Activated CD8-positive, alpha-beta memory T cell treated with anti-CD3 and anti-CD28 coated beads for 48 hours (primary cell): ENCODE measurements at regions not wholly inside any gene's neighbourhood (a gene's known extent, or its start where the extent isn't known, plus 50 kb on each side); places are given as distances from the start of the nearest gene placed in this dataset.

ENCODE experiments used
- DNase-seq, 3 experiments: peaks; one replicate each; pipeline ENCODE4 v3.0.0-alpha.2; 2020; ENCODE audit warnings: low read depth in 2 of 3, low spot score in 2 of 3

DNA sequence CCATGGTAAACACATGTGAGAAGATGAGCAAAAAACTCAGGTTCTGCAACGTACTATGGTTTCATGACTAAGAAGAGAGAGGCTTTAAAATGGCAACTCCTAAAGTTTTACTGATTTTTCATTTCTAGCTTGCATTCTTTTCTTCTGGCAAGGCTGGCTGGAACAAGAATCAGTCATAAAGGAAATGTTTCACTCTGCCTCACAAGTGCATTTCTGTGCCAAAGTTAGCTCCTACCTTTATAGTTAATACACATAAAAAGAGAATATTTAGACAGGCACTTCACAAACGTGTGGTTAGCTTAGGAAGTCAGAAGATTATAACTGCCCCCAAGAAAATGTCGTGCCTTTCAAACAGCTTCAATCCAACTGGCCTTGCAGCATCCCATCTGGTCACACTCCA lies 417.1 kb upstream of the CDH11 start:
- no peak for DNase-seq

DNA sequence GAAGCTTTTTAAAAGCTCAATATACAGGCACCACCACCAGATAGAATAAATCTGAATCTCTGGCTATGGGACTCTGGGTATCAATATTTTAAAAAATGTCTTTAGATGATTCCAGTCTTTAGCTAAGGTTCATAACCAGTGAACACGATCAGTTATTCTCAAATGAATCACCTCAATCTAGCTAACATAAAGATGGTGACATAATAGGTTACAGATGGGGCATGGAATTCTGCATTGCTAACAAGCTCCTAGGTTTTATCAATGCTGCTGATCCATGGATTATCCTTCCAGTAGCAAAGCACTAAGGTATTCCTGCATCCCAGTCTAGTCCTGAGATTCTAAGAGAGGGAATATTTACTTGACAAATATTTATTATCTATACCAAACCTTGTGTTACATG lies 415.5 kb upstream of the CDH11 start:
- no peak for DNase-seq

DNA sequence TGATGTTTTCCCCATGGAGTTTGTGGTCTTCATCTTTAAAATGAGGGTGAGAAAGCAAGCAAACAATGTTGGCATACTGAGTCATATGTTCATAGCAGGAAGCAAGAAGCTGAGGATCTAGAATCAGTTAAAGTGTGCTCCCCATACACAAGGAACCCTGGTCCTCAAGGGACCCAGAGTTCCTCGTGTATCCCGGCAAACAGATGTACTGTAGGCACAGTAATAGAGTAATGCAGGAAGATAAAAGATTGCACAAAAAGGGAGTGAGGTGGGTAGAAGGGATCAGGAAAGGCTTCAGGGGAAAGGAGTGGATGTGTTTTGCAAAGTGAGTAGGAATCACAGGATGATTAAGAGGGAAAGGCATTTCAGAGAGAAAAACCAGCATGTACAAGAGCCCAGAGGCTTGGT lies 412.3 kb upstream of the CDH11 start:
- no peak for DNase-seq

DNA sequence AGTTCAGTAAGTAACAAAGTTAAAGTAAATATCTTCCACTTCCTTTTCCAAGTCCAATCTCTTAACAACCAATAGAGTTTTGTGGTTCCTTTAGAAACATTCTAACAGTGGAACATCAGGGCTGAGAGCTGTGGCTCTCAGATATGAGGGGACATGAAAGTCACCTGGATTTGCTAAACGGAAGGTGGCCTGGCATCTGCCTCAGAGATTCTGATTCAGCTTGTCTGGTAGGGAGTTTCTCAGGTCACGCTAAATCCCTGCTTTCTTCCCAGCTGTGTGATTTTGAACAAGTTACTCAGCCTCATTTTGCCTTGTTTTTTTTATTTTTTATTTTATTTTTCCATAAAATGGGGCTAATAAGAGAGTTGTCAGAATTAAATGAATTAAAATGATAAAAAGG lies 411.0 kb upstream of the CDH11 start:
- DNase-seq, result no peak

DNA sequence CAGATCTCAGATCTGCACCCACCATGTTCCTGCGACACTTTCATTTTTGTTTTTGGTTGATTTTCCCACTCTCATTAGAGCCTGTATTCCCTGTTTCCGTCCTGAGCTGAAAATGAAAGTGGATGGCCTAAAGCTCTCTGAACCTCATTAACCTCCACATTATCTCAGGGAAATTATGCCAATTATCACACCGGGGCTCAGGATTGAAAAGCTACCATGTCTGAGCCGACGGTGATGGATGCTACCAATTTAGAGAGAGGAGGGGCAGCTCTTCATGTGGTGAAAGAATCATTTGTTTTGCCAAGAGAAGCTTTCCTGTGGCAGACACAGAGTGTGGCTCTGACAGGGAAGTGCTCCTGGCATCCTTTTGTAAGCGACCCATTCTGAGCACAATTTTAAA lies 410.4 kb upstream of the CDH11 start:
- no peak for DNase-seq

DNA sequence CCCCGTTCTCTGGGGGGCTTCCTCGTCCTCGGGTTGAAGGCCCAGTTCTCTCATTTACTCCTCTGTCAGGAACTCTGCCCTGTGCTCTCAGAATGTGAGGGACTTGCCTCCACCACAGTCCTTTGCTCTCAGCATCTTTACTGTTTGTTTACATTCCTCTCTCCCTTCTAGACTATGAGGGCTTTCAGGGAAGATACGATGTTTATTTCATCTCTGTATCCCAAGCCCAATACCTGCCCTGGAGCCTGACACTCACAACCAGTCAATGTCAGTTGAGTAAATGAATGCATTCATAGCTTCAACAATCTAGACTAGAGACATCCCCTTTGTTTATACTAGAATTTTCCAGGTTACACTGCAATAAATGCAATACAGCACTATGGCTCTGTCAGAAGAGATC lies 409.6 kb upstream of the CDH11 start:
- no peak for DNase-seq

DNA sequence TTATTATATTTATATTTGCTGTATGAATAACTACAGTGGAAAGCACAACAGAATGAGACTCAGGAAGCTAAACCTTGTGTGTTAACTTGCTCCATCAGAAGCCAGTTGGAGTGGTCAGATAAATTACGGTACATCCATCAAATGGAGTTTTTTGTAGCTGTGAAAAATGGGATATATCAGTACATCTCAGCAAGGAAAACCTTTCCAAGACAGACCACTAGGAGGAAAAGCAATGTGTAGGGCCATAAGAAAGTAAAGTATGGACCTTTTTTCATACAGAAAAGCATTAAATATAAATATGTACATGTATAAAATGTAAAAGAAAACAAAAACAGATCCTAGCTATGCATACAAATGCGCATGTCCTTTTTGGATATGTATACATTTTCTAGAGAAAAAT lies 403.8 kb upstream of the CDH11 start:
- no peak for DNase-seq

DNA sequence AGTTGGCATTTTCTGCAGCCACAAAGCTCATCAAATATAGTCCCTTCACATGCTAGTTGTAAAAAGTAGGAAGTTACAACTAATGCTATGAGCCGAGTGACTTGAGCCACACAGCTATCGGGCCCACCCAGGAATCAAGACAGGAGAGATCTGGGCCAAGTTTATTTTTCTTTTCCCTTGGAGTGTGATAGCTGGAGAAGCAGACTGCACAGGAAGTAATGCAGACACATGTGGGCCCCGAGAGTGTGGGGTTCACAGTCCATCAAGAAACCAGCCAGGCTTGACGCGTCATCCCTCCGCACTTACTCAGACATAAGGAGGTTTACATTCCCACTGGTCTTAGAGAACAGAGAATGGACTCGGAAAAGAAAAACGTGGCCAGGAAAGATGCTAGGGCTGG lies 403.1 kb upstream of the CDH11 start:
- DNase-seq, result no peak

DNA sequence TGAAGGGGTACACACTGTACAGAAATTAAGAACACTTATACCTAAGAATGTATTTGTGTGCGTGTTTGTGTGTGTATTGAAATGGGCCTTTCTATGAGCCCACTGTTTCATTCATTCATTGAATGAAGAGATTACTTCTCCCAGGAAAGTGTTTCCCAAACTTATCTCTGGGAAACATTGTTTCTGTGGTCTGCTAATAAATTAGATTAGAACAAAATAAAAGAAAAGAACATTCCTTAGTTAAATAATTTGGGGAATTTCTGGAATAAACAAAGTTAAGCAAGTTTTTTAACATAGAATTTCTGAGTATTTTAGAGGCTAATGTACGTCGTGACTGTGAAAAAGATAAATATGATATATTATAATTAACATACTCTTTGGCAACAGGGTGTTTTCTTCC lies 402.4 kb upstream of the CDH11 start:
- no peak for DNase-seq

DNA sequence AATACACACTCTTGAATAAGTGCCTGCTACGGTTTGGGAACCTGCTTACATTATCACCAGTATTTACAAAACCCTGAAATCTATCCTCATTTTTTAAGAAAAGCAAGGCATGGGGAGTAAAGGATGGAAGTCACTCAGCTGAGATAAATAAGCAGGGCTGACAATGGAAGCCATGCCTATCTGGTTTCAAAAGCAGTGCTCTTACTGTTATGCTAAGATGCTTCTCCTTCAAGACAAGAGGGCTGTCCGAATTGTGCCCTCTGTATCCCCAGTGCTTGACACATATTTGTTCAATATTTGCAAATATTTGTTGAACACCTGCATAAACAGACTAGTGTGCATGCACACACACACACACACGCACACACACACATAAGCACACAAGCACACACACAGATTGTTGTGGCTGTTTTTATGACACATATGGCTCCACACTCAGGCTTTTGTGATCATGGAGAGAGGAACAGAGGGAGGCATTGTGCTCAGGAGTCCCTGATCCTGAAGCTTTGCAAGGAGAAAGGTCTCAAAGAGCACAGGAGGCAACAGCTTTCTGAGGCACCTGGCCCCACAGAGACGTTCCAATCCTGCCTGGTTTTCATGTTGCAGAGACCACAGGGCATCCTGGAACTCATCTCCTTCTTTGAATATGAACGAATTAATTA lies 401.6 kb upstream of the CDH11 start:
- no peak for DNase-seq

DNA sequence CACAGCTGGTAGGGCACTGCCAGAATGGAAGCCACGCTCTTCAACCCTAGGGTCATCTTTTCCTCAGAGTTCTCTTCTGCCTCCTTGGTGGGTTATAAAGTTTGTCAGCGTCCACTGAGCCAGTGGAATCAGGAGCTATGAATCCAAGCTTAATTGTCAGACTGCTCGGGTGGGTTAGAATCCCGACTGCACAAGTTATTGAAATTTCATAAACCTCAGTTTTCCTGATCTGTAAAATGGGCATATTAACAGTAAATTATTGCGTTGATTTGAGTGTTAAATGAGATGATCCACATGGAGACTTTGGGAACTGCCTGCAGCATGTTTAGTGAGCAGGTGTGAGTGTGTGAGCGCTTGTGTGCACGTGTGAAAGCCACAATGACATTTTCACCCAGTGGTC lies 400.5 kb upstream of the CDH11 start:
- DNase-seq, result no peak

DNA sequence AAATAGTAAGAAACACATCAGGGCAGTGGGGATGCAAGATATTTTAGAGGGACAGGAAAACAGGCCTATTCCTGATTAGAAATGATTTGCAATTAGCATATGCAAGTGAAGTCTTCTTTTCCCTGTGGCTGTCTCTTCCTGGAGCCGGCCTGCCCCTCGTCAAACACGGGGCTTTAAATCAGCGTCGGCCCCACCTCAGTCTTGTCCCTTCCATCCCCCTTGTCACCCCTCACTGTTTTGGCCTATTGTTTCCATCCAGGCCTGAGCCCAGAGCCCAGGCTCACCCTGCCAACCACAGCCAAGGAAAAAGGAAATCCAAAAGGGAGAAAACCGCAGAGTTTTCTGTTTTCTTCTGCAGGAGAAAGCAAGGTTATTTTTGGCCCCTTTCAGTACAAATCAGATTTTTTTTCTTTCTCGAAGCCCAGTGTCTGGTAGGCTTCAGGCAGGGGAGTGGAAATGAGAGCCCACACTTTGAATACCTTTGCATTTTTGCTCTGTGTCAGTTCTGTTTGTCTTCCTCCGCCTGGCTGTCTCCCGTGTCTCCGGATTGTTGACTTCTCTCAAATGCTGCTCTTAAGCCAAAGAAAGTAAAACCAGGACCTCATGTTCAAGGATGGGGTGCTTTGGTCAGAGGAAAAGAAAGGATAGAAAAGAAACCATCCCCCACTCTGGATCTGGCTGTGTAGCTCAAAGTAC lies 399.9 kb upstream of the CDH11 start:
- DNase-seq, result no peak

DNA sequence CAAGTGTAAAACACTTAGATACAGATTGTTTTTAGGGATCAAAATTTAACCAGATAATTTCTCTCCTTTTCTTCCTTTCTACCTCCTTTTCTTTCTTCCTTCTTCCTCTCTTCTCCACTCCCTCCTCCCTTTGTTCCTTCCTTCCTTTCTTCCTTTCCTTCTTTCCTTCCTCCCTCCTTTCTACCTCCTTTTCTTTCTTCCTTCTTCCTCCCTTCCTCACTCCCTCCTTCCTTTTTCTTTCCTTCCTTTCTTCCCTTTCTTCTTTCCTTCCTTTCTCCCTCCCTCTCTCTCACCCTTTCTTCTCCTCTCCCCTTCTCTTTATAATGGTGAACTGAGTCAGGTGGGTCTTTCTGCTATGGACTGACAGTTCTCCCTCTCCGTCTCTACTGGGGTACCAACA lies 397.5 kb upstream of the CDH11 start:
- no peak for DNase-seq

DNA sequence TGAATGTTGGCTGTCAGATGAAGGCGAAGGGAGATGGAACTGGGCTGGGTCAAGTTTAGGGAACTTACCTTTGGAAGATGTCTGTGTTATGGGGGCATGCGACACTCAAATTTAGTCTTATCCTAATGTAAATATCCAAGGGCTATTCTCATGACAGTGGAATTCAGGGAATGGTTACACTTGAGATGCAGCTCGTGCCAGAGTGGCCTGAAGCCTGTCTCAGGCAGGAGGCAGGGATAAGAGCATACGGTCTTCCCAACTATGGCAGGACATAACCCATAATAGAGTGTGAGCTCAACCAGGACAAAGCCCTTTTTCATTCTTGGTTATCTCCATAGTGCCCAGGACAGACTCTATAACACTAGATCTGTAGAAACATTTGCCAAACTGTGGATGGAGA lies 393.3 kb upstream of the CDH11 start:
- DNase-seq, result no peak

DNA sequence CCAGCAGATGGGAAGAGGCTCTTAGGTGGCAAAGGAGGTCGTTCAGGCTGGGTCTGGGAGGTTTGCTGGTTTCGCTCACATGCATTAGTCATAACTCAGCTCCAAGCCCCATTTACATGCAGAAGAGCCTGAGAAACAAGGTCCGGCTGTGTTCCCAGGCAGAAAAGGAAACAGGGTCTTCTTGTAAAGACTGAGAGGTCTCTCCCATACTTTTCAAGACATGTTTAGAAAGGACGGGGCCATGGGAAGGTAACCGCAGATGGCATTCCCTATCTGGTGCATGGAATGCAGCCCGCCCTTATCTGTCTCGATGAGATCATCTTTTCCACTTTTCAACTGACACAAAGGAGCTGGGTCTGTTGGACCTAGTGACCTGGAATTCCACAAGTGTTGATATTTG lies 389.0 kb upstream of the CDH11 start:
- DNase-seq, result no peak

DNA sequence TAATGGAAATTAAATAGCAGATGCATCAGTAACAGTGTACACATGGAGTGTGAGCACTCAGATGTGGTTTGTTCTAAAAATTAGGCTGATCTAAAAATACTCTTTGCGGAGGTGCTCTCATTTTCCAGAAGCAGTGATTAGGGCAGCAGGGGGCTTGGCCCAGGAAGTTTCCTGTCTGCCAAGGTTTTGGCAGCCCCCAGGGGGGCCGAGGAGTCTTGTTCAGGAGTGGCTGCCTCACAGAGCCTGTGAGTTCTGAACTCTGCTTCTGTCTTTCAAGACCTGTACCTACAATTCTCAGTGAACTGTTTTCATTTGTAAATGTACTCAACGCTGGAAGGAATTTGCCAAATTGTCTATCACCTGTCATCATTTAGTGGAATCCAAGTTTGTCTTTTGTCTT lies 388.4 kb upstream of the CDH11 start:
- no peak for DNase-seq

DNA sequence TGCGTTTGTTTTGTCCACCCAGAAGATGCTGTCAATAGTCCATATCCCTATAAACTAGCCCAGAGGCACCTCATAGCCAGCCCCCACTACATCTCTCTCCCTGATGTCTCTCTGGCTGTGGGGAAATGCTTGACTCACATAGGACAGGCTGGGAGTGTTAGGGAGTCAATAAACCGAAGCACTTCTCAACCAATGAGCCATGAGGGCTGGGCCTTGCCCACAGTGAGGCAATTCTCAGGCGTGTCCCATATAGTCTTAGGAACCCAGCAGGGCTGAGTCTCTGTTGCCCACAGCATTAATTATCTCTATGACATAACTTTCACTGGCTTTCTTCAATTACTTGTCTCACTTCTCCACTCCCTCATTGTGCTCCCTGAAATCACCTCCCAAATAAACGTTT lies 387.3 kb upstream of the CDH11 start:
- DNase-seq, result no peak

DNA sequence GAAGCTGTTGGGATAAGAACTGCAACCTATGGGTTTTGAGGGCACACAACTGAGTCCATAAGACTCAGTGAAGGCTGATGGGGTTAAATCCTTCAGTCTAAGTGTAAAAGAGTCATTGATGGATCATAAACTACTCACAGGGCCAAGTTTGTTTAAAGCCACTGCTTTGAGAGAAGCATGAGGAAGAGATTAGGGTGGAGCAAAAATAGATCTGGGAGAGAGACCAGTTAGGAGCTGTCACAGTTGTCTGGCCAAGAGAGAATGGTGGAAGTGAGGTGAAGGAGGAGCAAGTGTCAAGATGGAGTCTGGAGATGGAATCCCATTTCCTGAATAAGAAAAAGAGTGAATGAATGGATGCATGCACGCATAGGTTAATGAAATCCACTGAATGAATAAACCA lies 379.1 kb upstream of the CDH11 start:
- DNase-seq, result no peak

DNA sequence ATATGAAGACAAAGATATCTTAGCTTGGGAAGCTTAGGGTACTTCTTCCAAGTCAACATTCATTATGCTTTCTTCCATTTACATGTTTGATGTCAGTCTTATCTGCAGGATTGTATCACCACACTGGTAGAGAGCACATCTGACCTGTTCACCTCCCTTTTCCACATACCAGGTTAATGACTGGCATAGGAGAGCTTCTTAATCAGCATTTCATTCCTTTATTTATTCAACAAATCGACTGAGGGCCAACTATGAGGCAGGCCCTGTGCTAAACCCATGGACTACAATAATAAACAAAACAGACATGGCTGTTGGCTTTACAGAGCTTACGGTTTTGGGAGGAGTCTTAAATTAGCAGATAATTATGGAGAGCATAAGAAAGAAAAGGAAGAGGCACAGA lies 378.1 kb upstream of the CDH11 start:
- DNase-seq, result no peak

DNA sequence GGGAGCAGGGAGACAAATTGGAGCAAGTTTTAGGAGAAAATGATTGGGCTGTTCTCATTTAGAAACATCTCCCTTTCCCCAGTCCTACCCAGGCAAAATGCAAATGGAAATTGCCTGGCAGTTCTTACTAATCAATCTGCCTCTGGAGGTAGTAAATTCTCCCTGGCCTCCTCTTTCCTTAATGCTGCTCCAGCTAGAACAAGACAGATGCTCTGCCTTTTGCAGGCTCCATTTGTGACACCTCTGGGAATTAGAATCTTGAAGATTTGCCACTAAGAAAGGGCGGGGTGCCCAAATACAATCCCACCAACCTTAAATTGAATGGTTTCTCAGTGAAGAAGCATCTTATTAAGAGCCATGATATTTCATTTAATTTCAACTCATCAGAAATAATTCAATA lies 377.7 kb upstream of the CDH11 start:
- no peak for DNase-seq

DNA sequence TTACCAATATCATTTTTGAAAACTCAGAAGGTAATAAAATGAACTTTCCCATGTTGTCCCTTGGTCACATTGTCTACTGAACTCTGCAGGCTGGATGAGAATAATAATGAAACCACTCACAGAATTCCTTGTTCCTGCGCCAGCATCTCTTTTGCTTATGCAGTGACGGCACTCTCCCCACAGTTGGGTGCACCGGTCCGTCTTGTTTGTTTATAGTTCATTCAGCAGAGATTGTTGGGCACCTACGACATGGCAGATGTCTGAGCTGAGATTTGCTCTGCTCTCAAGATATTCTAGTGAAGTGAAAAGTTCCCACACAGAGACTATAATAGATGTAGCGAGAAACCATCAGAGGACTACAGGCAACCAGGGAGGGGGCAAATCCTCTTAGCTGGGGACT lies 375.7 kb upstream of the CDH11 start:
- DNase-seq, result no peak

DNA sequence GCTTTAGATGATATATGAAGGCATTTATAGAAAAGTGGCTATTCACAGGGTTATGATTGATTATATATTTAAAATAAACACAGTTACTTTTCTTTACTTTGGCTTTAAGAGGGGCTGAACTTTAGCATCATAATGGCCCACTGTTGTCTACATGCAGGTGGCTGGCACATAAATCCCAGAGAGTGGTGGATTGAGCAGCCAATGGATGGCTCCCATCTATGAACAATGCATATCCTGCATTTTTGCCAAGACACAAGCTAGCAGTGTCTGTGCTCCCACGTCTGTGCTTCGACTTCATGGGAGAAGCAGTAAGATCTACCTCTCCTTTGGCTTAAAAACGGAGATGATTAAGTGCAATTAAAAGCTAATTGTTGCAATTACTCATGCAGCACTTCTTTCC lies 373.2 kb upstream of the CDH11 start:
- DNase-seq, result no peak

DNA sequence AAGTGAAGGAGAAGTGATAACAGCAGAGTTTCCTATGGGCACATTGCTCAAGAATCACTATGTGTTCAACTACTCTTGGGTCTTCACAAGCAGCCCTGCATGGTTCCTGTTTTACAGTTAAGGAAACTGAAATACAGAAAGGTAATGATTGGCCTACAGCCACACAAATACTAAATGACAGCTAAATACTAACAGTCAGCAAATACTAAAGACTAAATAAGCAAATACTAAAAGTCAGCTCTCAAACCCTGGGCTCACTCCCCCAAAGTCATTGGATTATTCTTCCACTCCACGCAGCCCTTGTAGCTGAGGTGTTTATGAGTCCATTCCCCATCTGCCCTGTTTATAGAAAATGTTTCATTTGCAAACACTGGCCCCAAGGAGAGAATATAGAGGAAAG lies 372.7 kb upstream of the CDH11 start:
- no peak for DNase-seq
